Upper lobe of left lung (tissue), 6 donors: ENCODE measurements at regions not wholly inside any gene's neighbourhood (a gene's known extent, or its start where the extent isn't known, plus 50 kb on each side); places are given as distances from the start of the nearest gene placed in this dataset.

ENCODE experiments used
- ATAC-seq, 2 donors: fragments of 200-7000 bp; cut with Tn5 transposase; one replicate each; pipeline ENCODE4 v1.9.1; 2022; ENCODE audit warnings: mild to moderate bottlenecking in 2 of 2, moderate library complexity in 2 of 2; ENCODE audit not compliant: low FRiP score in 2 of 2
- DNase-seq, 2 donors: peaks; one replicate each; pipeline ENCODE4 v3.0.0-alpha.2; 2019 to 2020
- H3K27ac ChIP-seq, 4 donors: fragments of 200-600 bp; sonication (generic); one replicate each; pipeline ENCODE4 v1.5.1; 2016 to 2019
- H3K27me3 ChIP-seq, 4 donors: fragments of 200-600 bp; sonication (generic); one replicate each; pipeline ENCODE4 v1.5.1; 2017 to 2019
- H3K36me3 ChIP-seq, 4 donors: fragments of 200-600 bp; sonication (generic); one replicate each; pipeline ENCODE4 v1.5.1; 2016 to 2019
- H3K4me1 ChIP-seq, 4 donors: fragments of 200-600 bp; sonication (generic); one replicate each; pipeline ENCODE4 v1.5.1; 2018 to 2019
- H3K4me3 ChIP-seq, 4 donors: fragments of 200-600 bp; sonication (generic); one replicate each; pipeline ENCODE4 v1.5.1; 2017 to 2019; ENCODE audit warnings: mild to moderate bottlenecking in 2 of 4, moderate library complexity in 1 of 4
- H3K9me3 ChIP-seq, 4 donors: fragments of 200-600 bp; sonication (generic); one replicate each; pipeline ENCODE4 v1.5.1; 2018 to 2019
- EP300 ChIP-seq, 4 donors: sonication (generic); formaldehyde crosslinking; IDR thresholded peaks; one replicate each; pipeline ENCODE4 v1.5.1; 2017; ENCODE audit warnings: antibody characterized with exemption in 4 of 4, control low read depth in 2 of 4
- POLR2A ChIP-seq, 4 donors: fragments of 450-650 bp; IDR thresholded peaks; one replicate each; pipeline ENCODE4 v1.5.1; 2016 to 2017; ENCODE audit warnings: antibody characterized with exemption in 4 of 4, mild to moderate bottlenecking in 2 of 4
- POLR2AphosphoS5 ChIP-seq, 2 donors: sonication (generic); formaldehyde crosslinking; IDR thresholded peaks; one replicate each; pipeline ENCODE4 v1.5.1; 2017; ENCODE audit warnings: antibody characterized with exemption in 2 of 2
- WGBS, 2 donors: methylation state at CpG; one replicate each; pipeline ENCODE4 v1.1.5; 2017 to 2018; 5-methylcytosine and 5-hydroxymethylcytosine counted together
- TF ChIP-seq, protein P1 (sequence below), 6 experiments: fragments of 450-650 bp in 4 of 6; fragments of 200-600 bp in 2 of 6; sonication (generic) in 2 of 6; IDR thresholded peaks; one replicate each; pipeline ENCODE4 v1.5.1; 2016 to 2019; ENCODE audit warnings: antibody characterized with exemption in 6 of 6
- donor health status: DM: no; HTN: no; CAD: no; lungs with moderate emphysema.
- donor health status: DM: no; HTN: yes; CAD: no; lungs with severe emphysema.

DNA sequence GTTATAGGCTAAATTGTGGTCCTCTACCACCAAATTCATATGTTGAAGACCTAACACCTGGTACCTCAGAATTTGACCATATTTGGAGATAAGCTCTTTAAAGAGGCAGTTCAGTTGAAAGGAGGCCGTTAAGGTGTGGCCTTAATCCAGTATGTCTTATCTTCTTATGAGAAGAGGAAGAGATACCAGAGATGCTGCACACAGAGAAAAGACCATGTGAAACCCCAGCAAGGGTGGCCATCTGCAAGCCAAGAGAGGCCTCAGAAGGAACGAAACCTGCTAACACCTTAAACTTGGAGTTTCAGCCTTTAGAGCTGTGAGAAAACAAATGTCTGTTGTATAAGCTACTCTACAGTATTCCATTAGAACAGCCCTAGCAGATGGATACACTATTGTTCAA lies 528.1 kb upstream of the DCC start:
- WGBS, 2 donors, result 83 to 84% methylated on average over 2 of the region's 2 CpGs
- ATAC-seq (no peak), DNase-seq (no peak)
- Histone ChIP-seq H3K27ac (no peak overlapping the region), H3K4me3 (no peak overlapping the region), H3K36me3 (no peaks in the 10 kb centered on the region), H3K9me3 (no peaks in the 10 kb centered on the region), H3K27me3 (no peaks in the 10 kb centered on the region), H3K4me1 (no peaks in the 10 kb centered on the region)
- TF ChIP-seq POLR2AphosphoS5 (IDR thresholded peaks at IDR 0.05), result no peak
- TF ChIP-seq, protein P1, sequence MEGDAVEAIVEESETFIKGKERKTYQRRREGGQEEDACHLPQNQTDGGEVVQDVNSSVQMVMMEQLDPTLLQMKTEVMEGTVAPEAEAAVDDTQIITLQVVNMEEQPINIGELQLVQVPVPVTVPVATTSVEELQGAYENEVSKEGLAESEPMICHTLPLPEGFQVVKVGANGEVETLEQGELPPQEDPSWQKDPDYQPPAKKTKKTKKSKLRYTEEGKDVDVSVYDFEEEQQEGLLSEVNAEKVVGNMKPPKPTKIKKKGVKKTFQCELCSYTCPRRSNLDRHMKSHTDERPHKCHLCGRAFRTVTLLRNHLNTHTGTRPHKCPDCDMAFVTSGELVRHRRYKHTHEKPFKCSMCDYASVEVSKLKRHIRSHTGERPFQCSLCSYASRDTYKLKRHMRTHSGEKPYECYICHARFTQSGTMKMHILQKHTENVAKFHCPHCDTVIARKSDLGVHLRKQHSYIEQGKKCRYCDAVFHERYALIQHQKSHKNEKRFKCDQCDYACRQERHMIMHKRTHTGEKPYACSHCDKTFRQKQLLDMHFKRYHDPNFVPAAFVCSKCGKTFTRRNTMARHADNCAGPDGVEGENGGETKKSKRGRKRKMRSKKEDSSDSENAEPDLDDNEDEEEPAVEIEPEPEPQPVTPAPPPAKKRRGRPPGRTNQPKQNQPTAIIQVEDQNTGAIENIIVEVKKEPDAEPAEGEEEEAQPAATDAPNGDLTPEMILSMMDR (IDR thresholded peaks at IDR 0.05), result no peak
- TF ChIP-seq EP300 (IDR thresholded peaks at IDR 0.05), result no peak
- TF ChIP-seq POLR2A (IDR thresholded peaks at IDR 0.05), result no peak

DNA sequence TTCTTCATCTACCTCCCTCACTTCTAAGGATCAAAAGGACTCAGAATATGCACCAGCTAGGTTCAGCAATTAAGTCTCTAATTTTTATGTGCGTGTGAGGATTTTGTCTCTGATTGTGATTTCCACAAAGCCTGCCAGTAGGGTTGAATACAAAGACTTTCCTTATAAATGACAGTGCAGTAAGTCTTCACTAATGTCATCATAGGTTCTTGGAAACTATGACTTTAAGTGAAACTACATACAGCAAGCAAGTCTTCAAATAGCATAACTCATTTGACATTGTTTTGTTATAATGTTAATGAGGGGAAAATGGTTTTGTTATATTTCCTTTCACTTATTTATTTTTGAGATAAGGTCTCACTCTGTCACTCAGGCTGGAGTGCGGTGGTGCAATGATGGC lies 526.3 kb upstream of the DCC start:
- no peak for DNase-seq
- no peak for ATAC-seq
- H3K9me3 ChIP-seq, result no peaks in the 10 kb centered on the region
- no peaks in the 10 kb centered on the region for H3K36me3 ChIP-seq
- 91 to 98% methylated on average over 2 of the region's 2 CpGs for WGBS, 2 donors
- TF ChIP-seq EP300 (IDR thresholded peaks at IDR 0.05), result no peak
- H3K27ac ChIP-seq, result no peak overlapping the region
- no peaks in the 10 kb centered on the region for H3K27me3 ChIP-seq
- H3K4me3 ChIP-seq, result no peak overlapping the region
- H3K4me1 ChIP-seq, result no peaks in the 10 kb centered on the region

DNA sequence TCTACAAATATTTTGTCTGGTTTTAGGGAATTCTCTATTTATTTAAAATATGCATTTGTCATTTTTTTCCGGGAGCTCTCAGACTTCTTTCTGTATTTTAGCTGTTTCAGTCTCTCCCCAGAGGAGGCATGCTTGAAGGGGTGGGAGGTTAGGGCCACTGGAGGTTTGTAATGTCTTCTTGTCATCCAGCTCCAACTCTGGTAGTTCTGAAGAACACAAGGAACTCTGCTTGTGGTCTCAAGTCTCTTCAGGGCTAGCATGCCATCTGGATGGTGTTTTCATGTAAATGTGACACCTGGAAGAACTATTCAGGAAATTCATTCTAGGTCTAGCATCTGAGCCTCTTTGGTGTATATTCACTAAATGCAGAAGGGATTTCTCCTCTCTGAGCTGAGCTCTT lies 518.4 kb upstream of the DCC start:
- Histone ChIP-seq H3K27me3 (no peaks in the 10 kb centered on the region), H3K4me3 (no peak overlapping the region), H3K27ac (no peak overlapping the region), H3K36me3 (no peaks in the 10 kb centered on the region), H3K9me3 (no peaks in the 10 kb centered on the region), H3K4me1 (no peaks in the 10 kb centered on the region)
- 67 to 70% methylated on average over 1 of the region's 1 CpG for WGBS, 2 donors
- DNase-seq, result no peak
- TF ChIP-seq EP300 (IDR thresholded peaks at IDR 0.05) (no peak), POLR2AphosphoS5 (IDR thresholded peaks at IDR 0.05) (no peak), POLR2A (IDR thresholded peaks at IDR 0.05) (no peak)
- TF ChIP-seq, protein P1 (IDR thresholded peaks at IDR 0.05), result no peak
- no peak for ATAC-seq

DNA sequence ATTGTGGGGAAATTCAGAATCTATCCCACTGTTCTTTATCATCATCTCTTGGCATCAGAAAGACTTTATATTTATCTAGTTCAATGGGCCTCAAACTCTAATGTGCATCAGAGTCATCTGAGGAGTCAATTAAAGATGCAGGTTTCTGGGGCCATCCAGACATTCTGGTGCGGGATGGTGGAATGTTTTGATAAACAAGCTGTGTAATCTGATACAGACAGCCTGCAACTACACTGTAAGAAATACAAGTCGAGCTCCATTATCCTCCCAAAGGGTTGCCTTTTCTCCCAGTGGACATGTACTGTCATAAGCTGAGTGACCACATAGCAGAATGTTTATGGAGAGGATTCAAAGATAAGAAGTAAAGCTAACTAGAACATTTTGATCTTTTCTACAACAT lies 515.3 kb upstream of the DCC start:
- no peak overlapping the region for H3K4me3 ChIP-seq
- DNase-seq, result no peak
- TF ChIP-seq POLR2A (IDR thresholded peaks at IDR 0.05), result no peak
- no peak for TF ChIP-seq POLR2AphosphoS5 (IDR thresholded peaks at IDR 0.05)
- no peak for TF ChIP-seq EP300 (IDR thresholded peaks at IDR 0.05)
- no peaks in the 10 kb centered on the region for H3K27me3 ChIP-seq
- H3K27ac ChIP-seq, result no peak overlapping the region
- no peaks in the 10 kb centered on the region for H3K36me3 ChIP-seq
- ATAC-seq, result no peak
- 35 to 43% methylated on average over 2 of the region's 2 CpGs for WGBS, 2 donors
- H3K4me1 ChIP-seq, result no peaks in the 10 kb centered on the region
- no peaks in the 10 kb centered on the region for H3K9me3 ChIP-seq

DNA sequence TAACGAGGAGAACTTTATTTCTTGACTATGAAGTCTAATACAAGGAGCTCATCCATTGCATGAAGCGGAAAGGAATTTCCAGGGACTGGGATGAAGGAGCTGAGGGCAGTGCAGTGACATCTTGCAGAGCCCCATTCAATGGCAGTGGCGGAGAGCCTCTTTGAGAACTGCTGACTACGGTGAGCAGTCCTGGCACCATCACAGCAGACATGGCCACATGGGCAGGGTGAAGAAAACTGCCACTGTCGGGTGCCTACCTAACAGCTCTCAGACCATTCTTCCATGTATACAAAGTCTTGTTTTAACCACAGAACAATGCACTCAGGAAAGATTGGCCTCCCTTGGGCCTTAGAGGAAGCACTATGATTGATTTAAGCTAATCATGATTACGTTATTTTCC lies 506.1 kb upstream of the DCC start:
- no peak overlapping the region for H3K4me3 ChIP-seq
- no peaks in the 10 kb centered on the region for H3K36me3 ChIP-seq
- ATAC-seq (no peak), DNase-seq (no peak)
- no peaks in the 10 kb centered on the region for H3K9me3 ChIP-seq
- H3K27ac ChIP-seq, result no peak overlapping the region
- 57 to 71% methylated on average over 6 of the region's 6 CpGs for WGBS, 2 donors
- no peaks in the 10 kb centered on the region for H3K27me3 ChIP-seq
- no peaks in the 10 kb centered on the region for H3K4me1 ChIP-seq
- TF ChIP-seq POLR2AphosphoS5 (IDR thresholded peaks at IDR 0.05) (no peak), POLR2A (IDR thresholded peaks at IDR 0.05) (no peak), EP300 (IDR thresholded peaks at IDR 0.05) (no peak)
- TF ChIP-seq, protein P1 (IDR thresholded peaks at IDR 0.05), result no peak

DNA sequence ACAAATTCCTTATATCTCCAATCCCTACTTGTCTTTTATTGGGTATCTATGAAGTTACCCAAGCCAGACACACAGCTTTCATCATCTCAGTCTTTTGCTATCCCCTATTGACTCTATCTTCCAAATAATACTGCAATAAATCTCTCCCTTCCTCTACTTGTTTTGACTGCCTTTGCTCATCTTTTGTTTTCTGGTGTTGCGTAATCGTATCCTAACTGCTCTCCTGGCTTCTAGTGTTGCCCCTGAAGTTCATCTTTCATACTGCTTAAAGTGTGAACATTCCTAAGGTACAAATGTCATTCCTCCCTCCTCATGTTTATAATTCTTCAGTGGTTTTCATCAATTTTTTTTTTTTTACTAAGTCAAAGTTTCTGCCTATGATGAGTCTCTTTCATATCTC lies 491.3 kb upstream of the DCC start:
- Histone ChIP-seq H3K27me3 (no peaks in the 10 kb centered on the region), H3K36me3 (no peaks in the 10 kb centered on the region), H3K9me3 (no peaks in the 10 kb centered on the region), H3K4me3 (no peak overlapping the region), H3K27ac (no peak overlapping the region), H3K4me1 (no peaks in the 10 kb centered on the region)
- WGBS, 2 donors, result 86 to 90% methylated on average over 2 of the region's 2 CpGs
- TF ChIP-seq, protein P1 (IDR thresholded peaks at IDR 0.05), result no peak
- DNase-seq (no peak), ATAC-seq (no peak)
